ENCODE measurements at regions not wholly inside any gene's neighbourhood (a gene's known extent, or its start where the extent isn't known, plus 50 kb on each side); places are given as distances from the start of the nearest gene placed in this dataset.

- no peak for TF ChIP-seq FOXO1 (CRISPR knock-in tag; IDR thresholded peaks at IDR 0.05)
- no peak for TF ChIP-seq EZH2 (conservative IDR thresholded peaks at IDR 0.05; ENCODE audit: low read depth, low read length)
- TF ChIP-seq SMARCE1 (IDR thresholded peaks at IDR 0.05; ENCODE audit: borderline replicate concordance) = no peak
- TF ChIP-seq ATF2 (CRISPR knock-in tag; IDR thresholded peaks at IDR 0.05) = no peak
- no peak; a peak in 1 of 4 replicates for TF ChIP-seq HMGXB4 (CRISPR knock-in tag; IDR thresholded peaks at IDR 0.05; ENCODE audit: borderline replicate concordance in 1 of 2, low read depth in 1 of 2)
Measured at GRCh38 chr3:127093312-127093711, 99.6 kb upstream of the PRR23E start.
